Nephron (organoid): ENCODE measurements at regions not wholly inside any gene's neighbourhood (a gene's known extent, or its start where the extent isn't known, plus 50 kb on each side); places are given as distances from the start of the nearest gene placed in this dataset.

ENCODE experiments used
- H3K27ac Mint-ChIP-seq, 3 experiments: 2 replicates each; pipeline ENCODE4 v1.8.0; 2020; ENCODE audit warnings: mixed read lengths in 3 of 3, mild to moderate bottlenecking in 2 of 3, moderate library complexity in 1 of 3
- H3K27me3 Mint-ChIP-seq: 2 replicates; pipeline ENCODE4 v1.8.0; 2021; ENCODE audit warnings: low read depth, mild to moderate bottlenecking, moderate library complexity, mixed read lengths
- H3K36me3 Mint-ChIP-seq: 2 replicates; pipeline ENCODE4 v1.8.0; 2020; ENCODE audit warnings: low read depth, mixed read lengths
- H3K4me1 Mint-ChIP-seq: 2 replicates; pipeline ENCODE4 v1.8.0; 2020; ENCODE audit warnings: mixed read lengths
- H3K4me3 Mint-ChIP-seq, 3 experiments: 2 replicates each; pipeline ENCODE4 v1.8.0; 2020; ENCODE audit warnings: mild to moderate bottlenecking in 3 of 3, mixed read lengths in 3 of 3, moderate library complexity in 2 of 3
- H3K9me3 Mint-ChIP-seq: 2 replicates; pipeline ENCODE4 v1.8.0; 2020; ENCODE audit warnings: mixed read lengths
- TF ChIP-seq, protein P1 (sequence below), 3 experiments: fragments of 200-600 bp; sonication (generic); IDR thresholded peaks; one replicate each; pipeline ENCODE4 v1.5.0; 2021; ENCODE audit warnings: antibody characterized with exemption in 3 of 3; ENCODE audit not compliant: unreplicated experiment in 3 of 3

DNA sequence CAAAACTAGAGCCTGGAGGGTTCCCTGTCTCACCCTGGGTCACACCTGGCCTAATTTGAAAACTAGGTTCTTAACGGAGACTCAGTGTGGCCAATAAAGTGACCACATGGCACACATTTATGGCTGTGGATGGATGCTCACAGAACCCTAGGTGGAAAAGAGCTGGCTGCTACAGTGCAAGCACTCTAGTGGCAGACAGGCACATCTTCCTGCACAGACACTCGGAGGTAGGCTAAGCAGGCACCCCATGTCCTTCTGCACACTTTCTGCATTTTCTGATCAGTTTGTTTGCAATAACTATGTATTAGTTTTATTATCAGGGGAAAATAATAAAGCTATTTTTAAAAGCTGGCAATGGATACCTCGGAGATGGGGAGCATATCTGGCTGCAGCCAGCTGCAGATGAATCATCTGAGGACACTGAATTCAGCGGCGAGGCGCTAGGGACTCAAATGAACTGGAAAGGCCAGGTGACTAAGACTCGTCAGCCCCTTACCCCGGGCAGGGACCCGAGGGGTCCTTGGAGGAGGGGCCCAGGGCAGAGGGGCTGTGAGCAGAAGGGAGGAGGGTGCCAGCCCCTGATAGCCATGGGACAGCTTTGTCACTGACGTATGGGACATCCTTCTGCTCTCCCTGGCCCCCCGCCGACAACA, 96.2 kb downstream of the OLFM1 start:
- TF ChIP-seq, protein P1, sequence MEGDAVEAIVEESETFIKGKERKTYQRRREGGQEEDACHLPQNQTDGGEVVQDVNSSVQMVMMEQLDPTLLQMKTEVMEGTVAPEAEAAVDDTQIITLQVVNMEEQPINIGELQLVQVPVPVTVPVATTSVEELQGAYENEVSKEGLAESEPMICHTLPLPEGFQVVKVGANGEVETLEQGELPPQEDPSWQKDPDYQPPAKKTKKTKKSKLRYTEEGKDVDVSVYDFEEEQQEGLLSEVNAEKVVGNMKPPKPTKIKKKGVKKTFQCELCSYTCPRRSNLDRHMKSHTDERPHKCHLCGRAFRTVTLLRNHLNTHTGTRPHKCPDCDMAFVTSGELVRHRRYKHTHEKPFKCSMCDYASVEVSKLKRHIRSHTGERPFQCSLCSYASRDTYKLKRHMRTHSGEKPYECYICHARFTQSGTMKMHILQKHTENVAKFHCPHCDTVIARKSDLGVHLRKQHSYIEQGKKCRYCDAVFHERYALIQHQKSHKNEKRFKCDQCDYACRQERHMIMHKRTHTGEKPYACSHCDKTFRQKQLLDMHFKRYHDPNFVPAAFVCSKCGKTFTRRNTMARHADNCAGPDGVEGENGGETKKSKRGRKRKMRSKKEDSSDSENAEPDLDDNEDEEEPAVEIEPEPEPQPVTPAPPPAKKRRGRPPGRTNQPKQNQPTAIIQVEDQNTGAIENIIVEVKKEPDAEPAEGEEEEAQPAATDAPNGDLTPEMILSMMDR (IDR thresholded peaks at IDR 0.05; ENCODE audit: unreplicated experiment in 3 of 3): no peak
- H3K4me3 Mint-ChIP-seq: no peak overlapping the region
- H3K36me3 Mint-ChIP-seq: no peaks in the 10 kb centered on the region
- H3K27me3 Mint-ChIP-seq: peaks cover 81% of the 10 kb centered on the region
- H3K4me1 Mint-ChIP-seq: peaks cover 11% of the 10 kb centered on the region
- no peak overlapping the region for H3K27ac Mint-ChIP-seq
- H3K9me3 Mint-ChIP-seq: no peaks in the 10 kb centered on the region

- Mint-ChIP-seq H3K9me3 (no peaks in the 10 kb centered on the region), H3K36me3 (no peaks in the 10 kb centered on the region), H3K27ac (no peak overlapping the region), H3K4me3 (no peak overlapping the region), H3K4me1 (peaks cover 11% of the 10 kb centered on the region), H3K27me3 (peaks cover 80% of the 10 kb centered on the region)
- TF ChIP-seq, protein P1 (IDR thresholded peaks at IDR 0.05; ENCODE audit: unreplicated experiment in 3 of 3): no peak
Observed at GRCh38 chr9:135184181-135185053, 96.9 kb downstream of the OLFM1 start.

DNA sequence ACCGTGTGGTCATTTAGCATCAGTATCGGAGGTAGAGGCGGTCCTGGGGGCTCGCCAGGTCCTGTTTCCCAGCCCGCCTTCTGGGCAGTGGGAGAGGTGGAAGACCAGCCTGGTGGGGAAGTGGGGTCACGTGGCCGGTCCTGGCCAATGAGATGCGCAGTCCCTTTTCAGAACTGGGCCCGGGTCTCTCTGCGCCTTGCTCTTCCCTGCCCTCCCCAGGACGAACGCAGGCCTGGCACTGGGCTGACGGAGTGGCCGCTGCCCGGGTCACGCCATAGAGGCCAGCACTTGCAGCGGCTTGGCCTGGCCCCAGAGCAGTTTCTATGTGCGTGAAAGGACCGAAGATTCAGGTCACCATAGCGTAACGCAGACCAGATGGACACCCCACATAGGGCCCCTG, 97.6 kb downstream of the OLFM1 start:
- Mint-ChIP-seq H3K27ac (no peak overlapping the region), H3K36me3 (no peaks in the 10 kb centered on the region), H3K4me1 (peaks cover 11% of the 10 kb centered on the region), H3K9me3 (no peaks in the 10 kb centered on the region), H3K27me3 (peaks cover 84% of the 10 kb centered on the region), H3K4me3 (no peak overlapping the region)
- TF ChIP-seq, protein P1 (IDR thresholded peaks at IDR 0.05; ENCODE audit: unreplicated experiment in 3 of 3): no peak

GRCh38 chr9:135186248-135187164, 99.0 kb downstream of the OLFM1 start:
- Mint-ChIP-seq H3K27me3 (peaks cover 88% of the 10 kb centered on the region), H3K9me3 (no peaks in the 10 kb centered on the region)

DNA sequence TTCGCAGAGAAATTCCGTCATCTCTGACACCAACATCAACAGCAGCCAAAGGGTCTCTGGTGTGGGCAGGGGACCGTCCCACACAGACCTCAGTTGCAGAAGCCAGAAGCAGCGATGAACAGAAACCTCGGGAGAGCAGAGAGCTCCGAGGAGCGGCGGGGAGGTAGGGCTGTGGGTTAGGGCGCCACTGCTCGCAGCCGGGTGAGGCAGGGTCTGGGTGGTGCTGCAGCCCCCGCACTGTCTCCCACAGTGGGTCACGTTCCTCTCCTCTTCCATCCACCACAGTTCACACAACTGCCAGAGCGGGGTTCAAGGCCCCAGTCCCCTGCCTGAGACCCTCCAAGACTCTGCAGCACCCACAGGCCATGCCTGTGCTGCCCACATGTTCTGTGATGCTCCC, 99.9 kb downstream of the OLFM1 start:
- Mint-ChIP-seq H3K4me1 (peaks cover 17% of the 10 kb centered on the region), H3K27ac (no peak overlapping the region), H3K27me3 (peaks cover 84% of the 10 kb centered on the region), H3K36me3 (no peaks in the 10 kb centered on the region), H3K9me3 (no peaks in the 10 kb centered on the region), H3K4me3 (no peak overlapping the region)
- TF ChIP-seq, protein P1 (IDR thresholded peaks at IDR 0.05; ENCODE audit: unreplicated experiment in 3 of 3): no peak

More at GRCh38 chr9:135186248-135187164, 99.0 kb downstream of the OLFM1 start:
- Mint-ChIP-seq H3K27ac (no peak overlapping the region), H3K36me3 (no peaks in the 10 kb centered on the region), H3K4me1 (peaks cover 17% of the 10 kb centered on the region), H3K4me3 (no peak overlapping the region)
- TF ChIP-seq, protein P1 (IDR thresholded peaks at IDR 0.05; ENCODE audit: unreplicated experiment in 3 of 3): no peak
